GM18520 (cell line): ENCODE measurements at regions not wholly inside any gene's neighbourhood (a gene's known extent, or its start where the extent isn't known, plus 50 kb on each side); places are given as distances from the start of the nearest gene placed in this dataset.

Source experiments
- ATAC-seq: cut with Tn5 transposase; IDR thresholded peaks from one replicate; pipeline ENCODE4 v1.9.1; 2021; ENCODE audit not compliant: unreplicated experiment

DNA sequence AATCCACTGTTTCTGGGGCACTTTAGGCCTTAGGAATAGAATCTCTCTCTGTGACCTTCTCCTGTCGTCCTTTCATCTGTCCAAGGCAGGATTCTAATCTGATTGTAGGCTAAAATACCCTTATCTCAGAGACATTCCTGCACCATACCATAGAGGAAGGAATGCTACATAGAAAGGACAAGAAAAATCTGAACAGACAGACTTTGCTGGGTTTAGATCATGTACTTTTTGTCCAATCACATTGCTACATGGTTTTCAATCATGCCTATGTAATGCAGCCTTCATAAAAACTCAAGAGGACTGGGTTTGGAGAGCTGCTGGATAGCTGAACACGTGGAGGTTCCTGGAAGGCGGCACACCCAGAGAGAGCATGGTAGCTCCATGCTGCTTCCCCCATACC is 378.5 kb upstream of the SEMA6D start:
- ATAC-seq, result no peak

DNA sequence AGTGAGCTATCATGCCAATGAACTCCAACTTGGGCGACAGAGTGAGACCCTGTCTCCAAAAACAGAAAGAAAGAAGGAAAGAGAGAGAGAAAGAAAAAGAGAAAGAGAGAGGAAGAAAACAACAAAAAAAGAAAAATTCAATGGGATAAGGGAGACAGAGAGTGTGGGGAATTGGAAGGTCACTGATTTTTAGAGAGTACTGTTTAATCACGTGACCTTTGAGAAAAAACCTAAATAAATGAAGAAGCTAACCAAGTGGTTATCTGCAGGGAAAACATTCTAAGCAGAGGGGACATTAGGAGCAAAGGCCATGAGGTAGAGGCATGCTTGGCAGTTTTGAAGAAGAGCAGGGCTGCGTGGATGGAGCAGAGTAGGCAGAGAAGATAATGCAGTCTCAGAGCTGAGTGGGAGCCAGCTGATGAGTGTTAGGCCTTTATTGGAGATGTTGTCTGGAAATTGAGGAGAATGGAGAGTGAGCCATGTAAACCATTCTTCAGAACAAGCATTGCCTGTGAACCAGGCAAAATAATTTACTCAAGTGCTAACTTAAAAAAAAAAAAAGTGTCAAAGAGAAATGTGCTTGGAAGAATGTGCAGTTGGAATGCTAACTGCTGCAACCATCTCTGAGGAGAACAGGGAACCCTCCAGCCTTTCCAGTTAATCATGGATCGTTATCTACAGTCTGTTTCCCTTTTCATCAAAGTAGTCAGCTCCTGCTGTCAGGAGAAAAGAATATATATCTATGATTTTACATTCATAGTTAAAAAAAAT is 377.3 kb upstream of the SEMA6D start:
- no peak for ATAC-seq

GRCh38 chr15:47340571-47340920 is 376.8 kb upstream of the SEMA6D start:
- no peak for ATAC-seq

DNA sequence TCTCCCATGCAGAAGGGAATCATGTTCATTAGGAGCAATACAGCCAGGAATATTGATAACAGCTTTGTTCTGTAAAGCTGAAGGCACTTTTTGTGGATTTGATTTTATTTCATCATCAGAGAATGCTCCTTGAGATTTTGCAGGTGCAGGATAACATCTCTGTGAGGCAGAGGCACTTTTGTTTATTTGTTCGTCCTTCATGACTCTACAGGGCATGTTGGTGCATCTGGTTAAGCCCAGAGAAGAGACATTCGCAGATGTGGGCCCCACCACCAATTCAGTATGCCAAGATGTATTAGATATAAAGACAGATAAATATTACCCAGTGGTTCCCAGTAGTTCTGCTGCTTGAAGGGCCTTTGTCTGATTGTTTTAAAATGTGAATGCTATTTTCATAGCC is 368.1 kb upstream of the SEMA6D start:
- no peak for ATAC-seq

- no peak for ATAC-seq
These were observed 365.8 kb upstream of the SEMA6D start for GRCh38 chr15:47351501-47351900.

GRCh38 chr15:47352217-47352616 is 365.1 kb upstream of the SEMA6D start:
- ATAC-seq, result no peak

DNA sequence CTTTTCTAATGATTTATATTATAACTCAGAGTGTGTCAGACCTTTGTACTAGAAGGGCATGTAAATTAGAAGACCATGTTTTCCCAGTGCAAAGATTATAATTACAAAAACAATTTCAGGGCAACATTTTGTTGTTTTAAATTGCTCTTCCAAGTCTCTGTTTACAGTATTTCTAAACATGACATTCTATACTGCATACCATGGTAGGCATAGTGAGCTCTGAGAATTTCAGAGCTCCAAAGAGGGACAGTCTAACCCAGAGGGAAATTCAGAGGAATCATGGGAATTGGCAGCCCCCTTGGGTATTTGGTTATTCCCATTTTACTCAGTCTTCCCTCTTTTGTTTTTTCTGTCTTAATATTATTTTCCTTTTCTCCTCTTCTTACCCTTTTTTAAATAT is 361.5 kb upstream of the SEMA6D start:
- ATAC-seq, result no peak

- ATAC-seq, result no peak
These were observed 361.0 kb upstream of the SEMA6D start for GRCh38 chr15:47356297-47356696.

DNA sequence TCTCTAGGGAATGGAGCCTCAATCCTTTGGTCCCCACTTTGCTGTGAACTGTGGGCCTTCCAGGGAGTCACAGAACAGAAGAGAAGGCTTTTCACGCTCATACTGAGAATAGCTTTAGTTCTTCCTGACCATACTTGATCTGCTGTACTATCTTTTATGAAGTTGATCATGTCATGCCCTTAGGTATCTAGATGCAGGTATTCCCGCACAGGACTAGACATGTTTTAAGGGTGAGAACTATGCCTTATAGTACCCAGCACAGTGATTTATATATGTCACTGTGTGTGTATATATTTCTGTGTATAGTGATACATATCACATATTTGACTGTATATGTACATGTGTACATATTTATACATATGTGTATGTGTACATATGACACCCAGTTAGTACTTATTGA is 358.4 kb upstream of the SEMA6D start:
- ATAC-seq, result no peak

- no peak for ATAC-seq
These were observed 357.0 kb upstream of the SEMA6D start for GRCh38 chr15:47360305-47360704.

DNA sequence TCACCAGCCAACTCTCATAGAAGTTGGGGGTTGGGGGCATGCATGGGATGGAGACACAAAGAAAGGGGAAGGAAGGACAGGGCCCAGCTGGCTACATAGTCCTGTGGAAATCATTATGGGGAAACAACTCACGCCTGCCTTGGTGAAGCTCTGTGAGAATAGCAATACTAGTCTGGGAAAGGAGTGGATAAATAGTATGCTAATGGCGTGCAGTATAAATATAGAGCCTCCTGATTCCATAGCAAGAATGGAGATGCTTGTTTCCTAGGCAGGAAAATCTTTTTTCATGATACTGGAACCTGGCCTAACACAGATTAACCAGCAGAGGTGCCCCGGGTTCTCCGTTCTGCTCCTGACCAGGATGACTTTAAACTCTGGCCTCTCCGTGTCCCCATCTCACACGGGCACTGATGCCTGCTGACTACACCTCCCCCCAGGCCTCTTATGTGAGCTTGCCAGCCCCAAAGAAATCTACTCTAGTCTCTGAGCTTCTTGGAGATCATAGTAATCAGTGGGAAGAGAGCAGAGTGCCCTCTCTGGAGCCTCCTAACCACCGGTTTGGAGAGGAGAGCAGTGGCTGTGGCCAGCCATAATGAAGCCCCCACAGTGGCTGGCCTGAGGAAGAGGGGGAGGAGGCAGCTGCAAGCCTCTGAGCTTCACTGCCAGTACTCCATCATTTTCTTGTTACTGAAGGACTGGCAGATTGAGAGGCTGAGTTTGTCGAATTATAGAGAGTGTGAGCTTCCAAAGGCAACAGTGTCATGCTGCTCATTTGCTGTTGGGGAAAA is 355.0 kb upstream of the SEMA6D start:
- no peak for ATAC-seq

DNA sequence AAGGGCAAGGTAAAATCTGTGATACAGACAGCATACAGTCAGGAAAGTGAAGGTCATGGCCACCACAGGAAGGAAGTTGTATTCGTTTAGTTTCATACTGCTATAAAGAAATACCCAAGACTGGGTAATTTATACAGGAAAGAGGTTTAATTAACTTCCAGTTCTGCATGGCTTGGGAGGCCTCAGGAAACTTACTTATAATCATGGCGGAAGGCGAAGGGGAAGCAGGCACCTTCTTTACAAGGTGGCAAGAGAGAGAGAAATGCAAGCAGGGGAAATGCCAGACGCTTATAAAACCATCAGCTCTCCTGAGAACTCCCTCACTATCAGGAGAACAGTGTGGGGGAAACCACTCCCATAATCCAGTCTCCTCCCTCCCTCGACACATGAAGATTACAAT is 353.7 kb upstream of the SEMA6D start:
- no peak for ATAC-seq

- ATAC-seq, result no peak
These were observed 352.8 kb upstream of the SEMA6D start for GRCh38 chr15:47364230-47365141.

- no peak for ATAC-seq
These were observed 350.4 kb upstream of the SEMA6D start for GRCh38 chr15:47366884-47367283.

GRCh38 chr15:47367726-47368390 is 349.4 kb upstream of the SEMA6D start:
- ATAC-seq, result no peak

DNA sequence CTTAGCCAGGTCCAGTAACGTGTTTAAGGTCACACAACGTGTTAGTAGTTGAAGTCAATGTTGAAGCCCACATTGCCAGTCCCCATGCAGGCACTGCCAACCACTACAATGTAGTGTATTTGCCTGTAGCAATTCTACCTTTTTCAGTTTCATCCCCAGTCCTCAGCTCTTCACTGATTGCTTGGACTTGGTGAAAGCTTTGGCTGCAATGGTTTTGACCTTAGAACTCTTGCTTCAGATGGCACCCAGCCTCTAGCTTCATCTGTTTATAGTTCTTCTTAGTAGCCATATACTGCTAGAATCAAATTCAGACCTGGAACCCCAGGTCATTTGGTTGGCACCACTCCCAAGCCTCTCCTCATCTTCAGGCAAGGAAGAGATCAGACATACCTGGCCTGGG is 345.4 kb upstream of the SEMA6D start:
- ATAC-seq, result no peak

DNA sequence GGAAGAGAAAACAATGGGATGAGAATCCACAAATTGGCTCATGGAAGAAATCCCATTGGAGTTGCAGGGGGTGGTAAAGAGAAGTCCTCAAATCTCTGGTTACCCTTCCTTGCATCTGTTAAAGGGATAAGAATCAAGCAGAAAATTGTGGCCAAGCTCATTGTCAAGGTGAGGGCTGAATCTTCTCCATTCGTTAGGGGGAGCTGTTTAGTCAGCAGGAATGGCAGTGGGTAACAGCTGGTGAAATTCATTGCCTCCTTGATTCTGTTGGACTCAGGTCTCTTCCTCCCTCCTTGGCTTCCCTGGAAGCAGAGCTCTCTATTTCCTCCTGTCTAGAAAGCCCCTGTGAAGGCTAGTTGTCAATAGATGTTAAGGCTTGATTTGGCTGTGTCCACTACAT is 343.1 kb upstream of the SEMA6D start:
- no peak for ATAC-seq

DNA sequence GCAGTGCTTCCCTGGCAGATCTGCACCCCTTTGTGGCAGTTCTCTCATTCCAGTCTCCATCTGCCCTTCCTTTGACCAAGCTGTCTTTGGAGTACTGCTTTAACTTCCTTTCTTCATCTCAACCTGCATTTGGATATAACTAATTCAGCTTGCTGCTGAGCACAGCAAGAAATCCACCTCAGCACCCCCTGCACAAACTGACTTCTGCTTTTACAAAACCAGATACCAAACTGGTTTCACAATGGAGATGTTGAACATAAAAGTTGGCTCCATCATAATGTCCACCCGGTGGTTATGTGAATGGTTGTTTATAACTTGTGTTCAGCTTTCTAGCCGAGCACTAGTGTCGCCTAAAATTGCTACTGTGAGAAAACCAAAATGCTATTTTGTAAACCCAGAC is 341.1 kb upstream of the SEMA6D start:
- ATAC-seq, result no peak

DNA sequence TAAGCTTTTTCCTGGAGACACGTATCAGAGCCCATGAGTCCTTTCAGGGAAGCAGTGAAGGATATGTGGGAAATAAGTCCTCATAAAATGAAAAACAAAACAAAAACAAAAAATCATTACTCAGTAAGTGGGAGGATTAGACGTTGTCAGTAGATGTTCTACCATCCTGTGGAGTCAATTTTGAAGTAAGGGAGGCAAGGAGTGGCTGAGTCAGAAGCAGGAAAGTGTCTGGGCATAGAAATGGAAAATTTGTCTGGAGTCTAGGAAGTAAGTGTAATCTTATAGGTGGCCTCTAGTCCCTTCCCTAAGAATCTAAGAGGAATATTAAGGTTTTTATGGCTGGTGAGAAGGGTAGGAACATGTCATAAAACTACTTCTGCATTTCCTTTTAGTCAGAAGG is 339.8 kb upstream of the SEMA6D start:
- ATAC-seq, result no peak

- no peak for ATAC-seq
These were observed 338.8 kb upstream of the SEMA6D start for GRCh38 chr15:47378527-47378926.

DNA sequence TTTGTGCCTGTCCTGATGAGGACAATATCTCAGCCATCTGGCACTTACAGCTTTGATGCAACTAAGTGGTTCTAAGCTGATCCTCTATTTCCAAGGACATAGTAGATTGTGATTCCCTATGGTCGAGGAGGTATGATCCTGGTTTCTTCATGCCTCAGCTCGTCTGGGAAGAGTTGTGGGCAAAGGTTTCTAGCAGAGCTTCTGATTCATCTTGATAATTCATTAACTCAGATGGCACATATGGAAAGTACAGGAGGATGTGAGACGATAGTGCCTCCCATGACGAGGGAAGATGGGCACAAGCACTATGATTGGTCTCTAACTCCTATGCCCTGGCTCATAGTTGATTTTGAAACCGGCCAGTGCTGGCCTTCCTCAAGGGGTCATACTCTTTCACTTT is 334.2 kb upstream of the SEMA6D start:
- ATAC-seq, result no peak
